H1 (cell line): ENCODE measurements at regions not wholly inside any gene's neighbourhood (a gene's known extent, or its start where the extent isn't known, plus 50 kb on each side); places are given as distances from the start of the nearest gene placed in this dataset.

ENCODE experiments used
- CTCF ChIA-PET: fragments of 300-600 bp; sonication (Branson Sonifier 250); formaldehyde crosslinking; loops from one replicate; lab custom pipeline; 2021; ENCODE audit not compliant: partially characterized antibody; lab: Charles Lee
- POLR2A ChIA-PET: fragments of 300-600 bp; sonication (Branson Sonifier 250); formaldehyde crosslinking; loops from one replicate; lab custom pipeline; 2021; ENCODE audit warnings: inconsistent platforms; ENCODE audit not compliant: partially characterized antibody; lab: Charles Lee
- DNase-seq, 2 experiments: peaks; one replicate each; pipeline versions ENCODE4 v3.0.0 to v3.0.0-alpha.2; 2010 to 2022; ENCODE audit warnings: low spot score in 2 of 2, low read depth in 1 of 2, mixed read lengths in 1 of 2
- FAIRE-seq: peaks from 2 replicates; lab custom pipeline; 2011; peaks lifted over from hg19 to GRCh38; lab: Jason Lieb, UNC
- H2AFZ ChIP-seq: 2 replicates; pipeline ENCODE4 v1.8.1; 2012; ENCODE audit warnings: low read length, inconsistent platforms
- H2AK5ac ChIP-seq: 2 replicates; pipeline ENCODE4 v1.6.1; 2013; ENCODE audit warnings: low read depth, low read length
- H2BK120ac ChIP-seq: replicated peaks from 2 replicates; pipeline ENCODE3; 2013; ENCODE audit warnings: low read depth, low read length, inconsistent platforms
- H2BK12ac ChIP-seq: 2 replicates; pipeline ENCODE4 v1.6.1; 2013; ENCODE audit warnings: low read depth, low read length
- H2BK15ac ChIP-seq: 2 replicates; pipeline ENCODE4 v1.6.1; 2013; ENCODE audit warnings: low read length
- H2BK20ac ChIP-seq: 2 replicates; pipeline ENCODE4 v1.6.1; 2013; ENCODE audit warnings: low read length
- H2BK5ac ChIP-seq: 2 replicates; pipeline ENCODE4 v1.6.1; 2013; ENCODE audit warnings: low read depth, low read length
- H3K14ac ChIP-seq: 2 replicates; pipeline ENCODE4 v1.6.1; 2013; ENCODE audit warnings: inconsistent platforms; ENCODE audit not compliant: insufficient read length
- H3K18ac ChIP-seq: 2 replicates; pipeline ENCODE4 v1.6.1; 2013; ENCODE audit warnings: low read length; ENCODE audit errors: extremely low read depth
- H3K23ac ChIP-seq: 2 replicates; pipeline ENCODE4 v1.6.1; 2013; ENCODE audit warnings: inconsistent platforms; ENCODE audit not compliant: insufficient read length
- H3K23me2 ChIP-seq: 2 replicates; pipeline ENCODE4 v1.6.1; 2013; ENCODE audit warnings: low read depth, low read length
- H3K27ac ChIP-seq: 2 replicates; pipeline ENCODE4 v1.6.1; 2011; ENCODE audit warnings: low read depth, low read length, inconsistent platforms
- H3K27me3 ChIP-seq, 4 experiments: replicated peaks in 1 of 4; 1 replicate in 1 of 4; 2 replicates in 3 of 4; pipeline versions ENCODE4 v1.6.1 to v1.8.1; 2011 to 2013; ENCODE audit warnings: low read length in 3 of 4, mild to moderate bottlenecking in 3 of 4, inconsistent platforms in 2 of 4, mixed read lengths in 2 of 4, moderate library complexity in 1 of 4; ENCODE audit not compliant: control insufficient read depth in 3 of 4, insufficient read depth in 3 of 4; ENCODE audit errors: extremely low read depth in 1 of 4
- H3K36me3 ChIP-seq, 4 experiments: 2 replicates each; pipeline versions ENCODE4 v1.6.1 to v1.8.1; 2011 to 2013; ENCODE audit warnings: mild to moderate bottlenecking in 4 of 4, low read length in 3 of 4, moderate library complexity in 2 of 4, control low read depth in 1 of 4, inconsistent platforms in 1 of 4; ENCODE audit not compliant: insufficient read depth in 4 of 4, control insufficient read depth in 2 of 4
- H3K4ac ChIP-seq: replicated peaks from 2 replicates; pipeline ENCODE3; 2013; ENCODE audit warnings: low read length, low read depth, mixed read lengths, inconsistent platforms; ENCODE audit not compliant: insufficient read length
- H3K4me1 ChIP-seq, 4 experiments: replicated peaks in 1 of 4; 1 replicate in 1 of 4; 2 replicates in 3 of 4; pipeline versions ENCODE4 v1.6.1 to v1.8.1; 2011 to 2013; ENCODE audit warnings: low read length in 3 of 4, inconsistent platforms in 2 of 4, mixed read lengths in 1 of 4; ENCODE audit not compliant: insufficient read depth in 4 of 4, control insufficient read depth in 3 of 4
- H3K4me2 ChIP-seq, 2 experiments: 2 replicates each; pipeline versions ENCODE4 v1.6.1 to v1.8.1; 2011 to 2013; ENCODE audit warnings: low read depth in 2 of 2, low read length in 2 of 2, control low read depth in 1 of 2, inconsistent platforms in 1 of 2, mild to moderate bottlenecking in 1 of 2; ENCODE audit not compliant: insufficient read depth in 1 of 2
- H3K4me3 ChIP-seq, 4 experiments: fragments of 200-600, 300-600 bp in 1 of 4; sonication (generic), shearing (Covaris generic), sonication (Bioruptor Twin) in 1 of 4; 2 replicates each; pipeline versions ENCODE4 v1.5.1 to v1.8.1; 2011 to 2016; ENCODE audit warnings: low read length in 4 of 4, low read depth in 3 of 4, control low read depth in 2 of 4, inconsistent platforms in 2 of 4, mild to moderate bottlenecking in 2 of 4, mixed read lengths in 1 of 4, moderate library complexity in 1 of 4; ENCODE audit not compliant: insufficient read depth in 2 of 4; ENCODE audit errors: extremely low read depth in 1 of 4
- H3K56ac ChIP-seq: replicated peaks from 2 replicates; pipeline ENCODE3; 2013; ENCODE audit warnings: low read depth, mild to moderate bottlenecking, mixed read lengths, low read length, inconsistent platforms; ENCODE audit not compliant: insufficient read length
- H3K79me1 ChIP-seq: 2 replicates; pipeline ENCODE4 v1.6.1; 2013; ENCODE audit warnings: low read depth, low read length, control low read depth
- H3K79me2 ChIP-seq, 2 experiments: 2 replicates each; pipeline versions ENCODE4 v1.6.1 to v1.8.1; 2012 to 2013; ENCODE audit warnings: low read length in 2 of 2, mild to moderate bottlenecking in 2 of 2, inconsistent platforms in 1 of 2; ENCODE audit not compliant: insufficient read depth in 2 of 2, control insufficient read depth in 1 of 2
- H3K9ac ChIP-seq, 4 experiments: replicated peaks in 1 of 4; 1 replicate in 1 of 4; 2 replicates in 3 of 4; pipeline versions ENCODE4 v1.6.1 to v1.8.1; 2011 to 2013; ENCODE audit warnings: low read depth in 3 of 4, low read length in 3 of 4, control low read depth in 2 of 4, mild to moderate bottlenecking in 2 of 4, moderate library complexity in 2 of 4, inconsistent platforms in 1 of 4; ENCODE audit errors: extremely low read depth in 1 of 4
- H3K9me3 ChIP-seq, 2 experiments: 2 replicates each; pipeline versions ENCODE4 v1.6.1 to v1.8.1; 2012 to 2013; ENCODE audit warnings: mild to moderate bottlenecking in 2 of 2, moderate library complexity in 2 of 2, control low read depth in 1 of 2, inconsistent platforms in 1 of 2, low read depth in 1 of 2, low read length in 1 of 2, mixed read lengths in 1 of 2; ENCODE audit not compliant: insufficient read depth in 2 of 2
- H4K20me1 ChIP-seq, 2 experiments: replicated peaks in 1 of 2; 2 replicates each; pipeline versions ENCODE3 to v1.8.1; 2011 to 2013; ENCODE audit warnings: inconsistent platforms in 2 of 2, low read length in 2 of 2, mild to moderate bottlenecking in 1 of 2; ENCODE audit not compliant: insufficient read depth in 2 of 2, control insufficient read depth in 1 of 2
- H4K5ac ChIP-seq: 2 replicates; pipeline ENCODE4 v1.6.1; 2013; ENCODE audit warnings: low read length, low read depth, mixed read lengths, inconsistent platforms; ENCODE audit not compliant: insufficient read length
- H4K8ac ChIP-seq: 2 replicates; pipeline ENCODE4 v1.8.0; 2013; ENCODE audit warnings: mild to moderate bottlenecking, moderate library complexity, low read length, inconsistent platforms; ENCODE audit not compliant: insufficient read depth; ENCODE audit errors: extremely low read depth
- H4K91ac ChIP-seq: replicated peaks from 2 replicates; pipeline ENCODE3; 2013; ENCODE audit warnings: low read length, mixed read lengths, inconsistent platforms; ENCODE audit not compliant: insufficient read length
- EZH2 ChIP-seq: fragments of 200-600 bp; sonication (generic); IDR thresholded peaks from 2 replicates; pipeline ENCODE4 v1.7.1; 2012; ENCODE audit warnings: low read depth, mild to moderate bottlenecking, moderate library complexity, low read length, inconsistent platforms; ENCODE audit not compliant: severe bottlenecking
- JUND ChIP-seq: IDR thresholded peaks from 2 replicates; pipeline ENCODE4 v1.6.1; 2011; ENCODE audit warnings: mild to moderate bottlenecking, improper control_type of control experiment, low read length
- NANOG ChIP-seq: IDR thresholded peaks from 2 replicates; pipeline ENCODE4 v1.6.1; 2011; ENCODE audit warnings: low read length, low read depth, mild to moderate bottlenecking, inconsistent platforms; ENCODE audit not compliant: insufficient read depth, poor library complexity, severe bottlenecking
- RFX5 ChIP-seq: IDR thresholded peaks from 2 replicates; pipeline ENCODE4 v1.6.1; 2011; ENCODE audit warnings: low read depth, low read length, improper control_type of control experiment, borderline replicate concordance
- SAP30 ChIP-seq: fragments of 300-600 bp; sonication (generic); IDR thresholded peaks from 2 replicates; pipeline ENCODE4 v1.7.1; 2012; ENCODE audit warnings: low read length, moderate library complexity, mild to moderate bottlenecking, inconsistent platforms; ENCODE audit not compliant: insufficient read depth, insufficient replicate concordance
- SRF ChIP-seq: IDR thresholded peaks from 2 replicates; pipeline ENCODE4 v1.6.1; 2011; ENCODE audit warnings: mild to moderate bottlenecking, low read depth, low read length, moderate library complexity
- WGBS, 2 experiments: shearing (Covaris generic) in 1 of 2; methylation state at CpG; one replicate each; pipeline versions ENCODE4 v1.1.6 to v1.1.7; 2013 to 2015; ENCODE audit warnings: low lambda C conversion rate in 2 of 2, mixed read lengths in 2 of 2, inconsistent platforms in 1 of 2, low coverage in 1 of 2, missing lambda C conversion rate in 1 of 2; ENCODE audit not compliant: insufficient replicate concordance in 2 of 2, insufficient coverage in 1 of 2, insufficient read length in 1 of 2; ENCODE audit errors: extremely low coverage in 1 of 2, missing lambda C conversion rate in 1 of 2; 5-methylcytosine and 5-hydroxymethylcytosine counted together

GRCh38 chr6:193773-194310, 98.4 kb upstream of the DUSP22 start:
- no peak overlapping the region for H3K4ac ChIP-seq
- WGBS, 2 experiments: 92% methylated on average over 7 of the region's 7 CpGs; no CpG with 5 or more reads in 1 of the 2 experiments
- no peaks in the 10 kb centered on the region for H3K79me1 ChIP-seq
- H3K9ac ChIP-seq: no peak overlapping the region
- no peak for DNase-seq
- no peak overlapping the region for H4K91ac ChIP-seq
- no peak overlapping the region for H3K23ac ChIP-seq
- no peaks in the 10 kb centered on the region for H3K4me1 ChIP-seq
- ChIA-PET CTCF (interaction anchor here (1.6 kb wide), 1 partner anchor 18 kb away, joined by 4 read pairs; no protein-coding TSS in a partner anchor), POLR2A (interaction anchor here (0.6 kb wide), 1 partner anchor 1280 kb away, joined by 4 read pairs; no protein-coding TSS in a partner anchor)
- no peak overlapping the region for H3K56ac ChIP-seq
- peaks cover 7% of the 10 kb centered on the region; the same call in 1 of the 2 replicates for H3K23me2 ChIP-seq
- H2BK120ac ChIP-seq: no peak overlapping the region
- H3K9me3 ChIP-seq: no peaks in the 10 kb centered on the region
- H3K27ac ChIP-seq: no peak overlapping the region
- FAIRE-seq: no peak
- no peak overlapping the region for H2BK5ac ChIP-seq
- no peaks in the 10 kb centered on the region for H3K79me2 ChIP-seq
- no peak overlapping the region for H3K18ac ChIP-seq
- H4K8ac ChIP-seq: no peak overlapping the region
- peaks cover 0 to 5% of the 10 kb centered on the region in 2 experiments for H4K20me1 ChIP-seq
- no peak overlapping the region for H2BK12ac ChIP-seq
- no peak overlapping the region for H4K5ac ChIP-seq
- H2BK20ac ChIP-seq: no peak overlapping the region
- no peak overlapping the region for H2BK15ac ChIP-seq
- H2AK5ac ChIP-seq: no peak overlapping the region
- H3K27me3 ChIP-seq: no peaks in the 10 kb centered on the region
- no peak overlapping the region; the same call in 1 of the 2 replicates for H2AFZ ChIP-seq
- no peak overlapping the region for H3K4me3 ChIP-seq
- H3K36me3 ChIP-seq: no peaks in the 10 kb centered on the region
- no peak for TF ChIP-seq SAP30
- no peak for TF ChIP-seq JUND
- no peak for TF ChIP-seq EZH2
- no peak for TF ChIP-seq NANOG
- TF ChIP-seq SRF: no peak
- no peak for TF ChIP-seq RFX5
- no peak overlapping the region for H3K4me2 ChIP-seq
- no peak overlapping the region for H3K14ac ChIP-seq
